DND-41 (cell line): ENCODE measurements at regions not wholly inside any gene's neighbourhood (a gene's known extent, or its start where the extent isn't known, plus 50 kb on each side); places are given as distances from the start of the nearest gene placed in this dataset.

ENCODE experiments used
- CTCF ChIP-seq: IDR thresholded peaks from 2 replicates; pipeline ENCODE4 v1.5.1; 2012; ENCODE audit warnings: borderline replicate concordance, low read length, moderate library complexity, mild to moderate bottlenecking; ENCODE audit not compliant: poor library complexity, severe bottlenecking; ENCODE audit errors: extremely low read depth
- EZH2 ChIP-seq: IDR thresholded peaks from 3 replicates; pipeline ENCODE4 v1.6.1; 2012; ENCODE audit warnings: borderline replicate concordance, low read depth, mild to moderate bottlenecking, moderate library complexity, low read length, inconsistent platforms; ENCODE audit not compliant: severe bottlenecking

- no peak for TF ChIP-seq CTCF
- no peak for TF ChIP-seq EZH2
Measured at GRCh38 chr11:109864834-109865547, 228.2 kb upstream of the ZC3H12C start.
